Esophagus squamous epithelium (tissue), 4 donors: ENCODE measurements at regions not wholly inside any gene's neighbourhood (a gene's known extent, or its start where the extent isn't known, plus 50 kb on each side); places are given as distances from the start of the nearest gene placed in this dataset.

Source experiments
- CTCF ChIP-seq, 6 experiments: fragments of 450-650 bp in 4 of 6; fragments of 200-600 bp in 2 of 6; sonication (generic) in 2 of 6; IDR thresholded peaks; one replicate each; pipeline ENCODE4 v1.5.1; 2016 to 2019; ENCODE audit warnings: antibody characterized with exemption in 6 of 6, mild to moderate bottlenecking in 4 of 6, moderate library complexity in 4 of 6
- POLR2A ChIP-seq, 4 donors: fragments of 450-650 bp; IDR thresholded peaks; one replicate each; pipeline ENCODE4 v1.6.1; 2017; ENCODE audit warnings: antibody characterized with exemption in 4 of 4, mild to moderate bottlenecking in 4 of 4, moderate library complexity in 3 of 4

GRCh38 chr4:186887291-186887700 lies 163.6 kb upstream of the FAT1 start:
- no peak for TF ChIP-seq POLR2A (IDR thresholded peaks at IDR 0.05)
- TF ChIP-seq CTCF (IDR thresholded peaks at IDR 0.05), result no peak
